HCT116 (cell line): ENCODE measurements at regions not wholly inside any gene's neighbourhood (a gene's known extent, or its start where the extent isn't known, plus 50 kb on each side); places are given as distances from the start of the nearest gene placed in this dataset.

Experiments used
- ATAC-seq: fragments of 200-7000 bp; cut with Tn5 transposase; 2 replicates; pipeline ENCODE4 v1.9.1; 2020; ENCODE audit warnings: mild to moderate bottlenecking, moderate library complexity
- BruUV-seq: library from RNA; stranded (reverse); fragments of 400-500 nt; replicated peaks from 2 replicates; lab custom pipeline; 2021; lab: Mats Ljungman, UMichigan
- CTCF ChIA-PET: fragments of 300-600 bp; sonication (Branson Sonifier 250); formaldehyde crosslinking; loops from one replicate; lab custom pipeline; 2021; ENCODE audit warnings: antibody characterized with exemption; lab: Charles Lee
- POLR2A ChIA-PET: fragments of 300-600, 350-600 bp; sonication (Branson Sonifier 250); formaldehyde crosslinking; loops from one replicate; lab custom pipeline; 2021; ENCODE audit warnings: antibody characterized with exemption; lab: Charles Lee
- RAD21 ChIA-PET, 2 experiments: fragments of 300-600 bp; sonication (Branson Sonifier 250); formaldehyde crosslinking; loops; one replicate each; lab custom pipeline; 2023; ENCODE audit warnings: low total read pairs in 2 of 2; ENCODE audit not compliant: uncharacterized antibody in 2 of 2, unreplicated experiment in 2 of 2, low non-redundant PET in 1 of 2; lab: Charles Lee
- DNase-seq: peaks from one replicate; pipeline ENCODE4 v3.0.0-alpha.2; 2010; ENCODE audit warnings: low read depth, low spot score
- H2AFZ ChIP-seq: fragments of 200-600 bp; shearing (Covaris generic), sonication (generic); 2 replicates; pipeline ENCODE4 v1.6.1; 2017; ENCODE audit warnings: low read depth, mixed run types, mixed read lengths, antibody characterized with exemption, low read length; ENCODE audit not compliant: poor library complexity, severe bottlenecking
- H3K27ac ChIP-seq: 2 replicates; pipeline ENCODE4 v1.5.1; 2012; ENCODE audit warnings: low read depth, low read length
- H3K27me3 ChIP-seq: fragments of 200-600 bp; sonication (generic); 2 replicates; pipeline ENCODE4 v1.6.1; 2016; ENCODE audit warnings: mixed run types, low read length, mixed read lengths; ENCODE audit not compliant: insufficient read depth
- H3K36me3 ChIP-seq, 2 experiments: fragments of 200-500 bp in 1 of 2; fragments of 200-600 bp in 1 of 2; sonication (Bioruptor generic) in 1 of 2; sonication (generic) in 1 of 2; 2 replicates each; pipeline versions ENCODE4 v1.5.1 to v1.6.1; 2014 to 2016; ENCODE audit warnings: low read length in 2 of 2, inconsistent platforms in 1 of 2, mixed read lengths in 1 of 2, mixed run types in 1 of 2; ENCODE audit not compliant: insufficient read depth in 2 of 2, control insufficient read depth in 1 of 2
- H3K4me1 ChIP-seq, 2 experiments: fragments of 200-600 bp in 1 of 2; sonication (generic) in 1 of 2; 2 replicates each; pipeline versions ENCODE4 v1.5.1 to v1.6.1; 2012 to 2017; ENCODE audit warnings: low read length in 2 of 2, inconsistent platforms in 1 of 2, mild to moderate bottlenecking in 1 of 2, mixed read lengths in 1 of 2, mixed run types in 1 of 2, moderate library complexity in 1 of 2; ENCODE audit not compliant: insufficient read depth in 2 of 2, control insufficient read depth in 1 of 2
- H3K4me2 ChIP-seq: fragments of 200-600 bp; sonication (generic); 2 replicates; pipeline ENCODE4 v1.6.1; 2017; ENCODE audit warnings: mixed run types, low read length, mixed read lengths
- H3K4me3 ChIP-seq, 2 experiments: fragments of 200-600 bp in 1 of 2; sonication (generic) in 1 of 2; replicated peaks in 1 of 2; 2 replicates each; pipeline ENCODE4 v1.5.1; 2011 to 2016; ENCODE audit warnings: low read length in 2 of 2, control low read depth in 1 of 2, low read depth in 1 of 2, mild to moderate bottlenecking in 1 of 2, mixed read lengths in 1 of 2, mixed run types in 1 of 2
- H3K79me2 ChIP-seq: fragments of 200-600 bp; sonication (generic); 2 replicates; pipeline ENCODE4 v1.6.1; 2017; ENCODE audit warnings: mild to moderate bottlenecking, mixed run types, low read length, moderate library complexity, mixed read lengths; ENCODE audit not compliant: insufficient read depth
- H3K9ac ChIP-seq: fragments of 200-600 bp; sonication (generic); 2 replicates; pipeline ENCODE4 v1.6.1; 2016; ENCODE audit warnings: low read length, mixed read lengths
- H3K9me2 ChIP-seq: fragments of 200-600 bp; sonication (generic), shearing (Covaris generic); 2 replicates; pipeline ENCODE4 v1.6.1; 2017; ENCODE audit warnings: mixed run types, mild to moderate bottlenecking, moderate library complexity; ENCODE audit not compliant: insufficient read depth
- H3K9me3 ChIP-seq, 2 experiments: fragments of 200-500 bp in 1 of 2; fragments of 200-600 bp in 1 of 2; sonication (Bioruptor generic) in 1 of 2; sonication (generic) in 1 of 2; 2 replicates each; pipeline ENCODE4 v1.6.1; 2014 to 2017; ENCODE audit warnings: low read length in 2 of 2, mixed read lengths in 2 of 2, inconsistent platforms in 1 of 2, low read depth in 1 of 2, mild to moderate bottlenecking in 1 of 2, mixed run types in 1 of 2, moderate library complexity in 1 of 2; ENCODE audit not compliant: control insufficient read depth in 1 of 2, insufficient read depth in 1 of 2
- H4K20me1 ChIP-seq: fragments of 200-600 bp; sonication (generic), shearing (Covaris generic); 2 replicates; pipeline ENCODE4 v1.6.1; 2017; ENCODE audit warnings: mixed run types, mild to moderate bottlenecking, moderate library complexity; ENCODE audit not compliant: insufficient read depth
- ATF3 ChIP-seq: IDR thresholded peaks from 2 replicates; pipeline ENCODE4 v1.6.1; 2012
- CBX3 ChIP-seq: IDR thresholded peaks from 2 replicates; pipeline ENCODE4 v1.6.1; 2012; ENCODE audit warnings: low read depth
- CEBPB ChIP-seq: IDR thresholded peaks from 2 replicates; pipeline ENCODE4 v1.6.1; 2012; ENCODE audit warnings: low read depth
- EGR1 ChIP-seq: IDR thresholded peaks from 2 replicates; pipeline ENCODE4 v1.6.1; 2012; ENCODE audit warnings: low read depth
- ELF1 ChIP-seq: IDR thresholded peaks from 2 replicates; pipeline ENCODE4 v1.6.1; 2012; ENCODE audit warnings: low read depth, borderline replicate concordance
- EZH2 ChIP-seq: fragments of 200-600 bp; sonication (generic); IDR thresholded peaks from 2 replicates; pipeline ENCODE4 v1.6.1; 2017; ENCODE audit warnings: antibody characterized with exemption, mixed run types
- FOSL1 ChIP-seq: IDR thresholded peaks from 2 replicates; pipeline ENCODE4 v1.6.1; 2012; ENCODE audit warnings: low read depth
- JUND ChIP-seq: IDR thresholded peaks from 2 replicates; pipeline ENCODE4 v1.6.1; 2012
- MAX ChIP-seq: IDR thresholded peaks from 2 replicates; pipeline ENCODE4 v1.6.1; 2012
- POLR2AphosphoS5 ChIP-seq: IDR thresholded peaks from 2 replicates; pipeline ENCODE4 v1.6.1; 2011; ENCODE audit warnings: mild to moderate bottlenecking, low read depth, low read length, moderate library complexity
- RAD21 ChIP-seq: IDR thresholded peaks from 2 replicates; pipeline ENCODE4 v1.6.1; 2012; ENCODE audit warnings: low read depth, mild to moderate bottlenecking
- SIN3A ChIP-seq: IDR thresholded peaks from 2 replicates; pipeline ENCODE4 v1.6.1; 2012; ENCODE audit warnings: low read depth
- SP1 ChIP-seq: IDR thresholded peaks from 2 replicates; pipeline ENCODE4 v1.6.1; 2012; ENCODE audit warnings: low read depth
- SRF ChIP-seq: IDR thresholded peaks from 2 replicates; pipeline ENCODE4 v1.6.1; 2012; ENCODE audit warnings: low read depth
- TCF7L2 ChIP-seq: IDR thresholded peaks from 2 replicates; pipeline ENCODE4 v1.7.0; 2011; ENCODE audit warnings: borderline replicate concordance, inconsistent platforms; ENCODE audit not compliant: insufficient read depth, insufficient read length; ENCODE audit errors: extremely low read depth
- YY1 ChIP-seq: IDR thresholded peaks from 2 replicates; pipeline ENCODE4 v1.6.1; 2011; ENCODE audit warnings: low read length, low read depth, moderate library complexity, mild to moderate bottlenecking; ENCODE audit not compliant: insufficient replicate concordance; ENCODE audit errors: extremely low read depth
- ZBTB33 ChIP-seq: IDR thresholded peaks from 2 replicates; pipeline ENCODE4 v1.6.1; 2011; ENCODE audit warnings: mild to moderate bottlenecking, low read length, moderate library complexity; ENCODE audit not compliant: insufficient replicate concordance; ENCODE audit errors: extremely low read depth
- ZFX ChIP-seq: fragments of 450-650 bp; IDR thresholded peaks from 2 replicates; pipeline ENCODE4 v1.6.1; 2017
- ZNF274 ChIP-seq: fragments of 200-500 bp; sonication (Bioruptor generic); IDR thresholded peaks from 2 replicates; pipeline ENCODE4 v1.6.1; 2014; ENCODE audit warnings: mild to moderate bottlenecking, low read depth, low read length, inconsistent platforms
- intact Hi-C: fragments of 100-400 bp; cut with micrococcal nuclease; formaldehyde crosslinking; loops from 2 replicates; pipeline ENCODE4 v1.10.0; 2022
- TF ChIP-seq, protein P1 (sequence below), 3 experiments: fragments of 200-600 bp in 1 of 3; sonication (generic) in 1 of 3; IDR thresholded peaks in 2 of 3; conservative IDR thresholded peaks in 1 of 3; 2 replicates each; pipeline ENCODE4 v1.5.1; 2012 to 2017; ENCODE audit warnings: low read depth in 2 of 3, low read length in 2 of 3, antibody characterized with exemption in 1 of 3, borderline replicate concordance in 1 of 3, control low read depth in 1 of 3, mild to moderate bottlenecking in 1 of 3, mixed read lengths in 1 of 3, mixed run types in 1 of 3, moderate library complexity in 1 of 3; ENCODE audit not compliant: insufficient read depth in 1 of 3

DNA sequence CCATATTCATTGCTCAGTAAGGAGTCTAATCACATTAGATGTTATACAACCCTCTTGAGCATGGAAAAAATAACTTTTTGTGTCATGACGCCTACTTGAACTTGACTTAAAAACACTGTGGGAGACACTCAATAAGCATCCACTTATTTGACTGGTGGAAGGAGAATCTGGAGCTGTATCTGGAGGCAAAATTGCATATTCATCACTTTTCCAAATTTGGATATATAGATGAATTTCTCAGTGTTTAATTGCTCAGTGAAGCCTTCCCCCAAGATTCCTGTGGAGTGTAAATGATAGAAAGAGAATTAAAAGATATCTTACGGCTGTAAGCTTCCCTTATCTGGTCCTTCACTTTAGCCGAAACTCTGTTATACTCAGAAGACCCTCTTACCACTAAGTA, 610.7 kb upstream of the ADGRL2 start (continued):
- no peak for TF ChIP-seq EZH2
- TF ChIP-seq YY1, result no peak

DNA sequence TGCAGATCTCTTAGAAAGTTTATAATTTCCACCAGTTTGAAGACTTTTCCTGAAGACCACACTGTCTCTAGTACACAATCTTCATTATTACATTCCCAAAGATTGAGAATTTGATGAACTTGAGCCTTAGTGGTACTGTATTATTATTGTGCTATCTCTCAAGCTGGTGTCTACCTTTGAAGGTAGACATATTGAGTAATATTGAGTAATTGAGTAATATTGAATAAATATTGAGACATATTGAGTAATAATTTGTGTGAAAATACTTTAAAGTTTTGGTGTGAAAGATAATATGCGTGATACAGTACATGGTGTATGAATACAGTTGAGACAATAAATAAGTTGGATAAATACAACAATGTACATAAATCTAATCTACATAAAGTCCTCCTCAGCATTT, 613.1 kb upstream of the ADGRL2 start:
- CTCF ChIA-PET, result no interaction called here
- POLR2A ChIA-PET, result no interaction called here
- Histone ChIP-seq H3K27ac (no peak overlapping the region), H3K9ac (no peak overlapping the region), H3K4me2 (no peak overlapping the region), H4K20me1 (no peaks in the 10 kb centered on the region), H3K4me3 (no peak overlapping the region), H3K4me1 (no peaks in the 10 kb centered on the region), H3K9me2 (no peaks in the 10 kb centered on the region), H3K9me3 (no peaks in the 10 kb centered on the region), H3K36me3 (no peaks in the 10 kb centered on the region), H2AFZ (no peak overlapping the region), H3K79me2 (no peaks in the 10 kb centered on the region), H3K27me3 (no peaks in the 10 kb centered on the region)
- RAD21 ChIA-PET, result no interaction called here
- DNase-seq (no peak), ATAC-seq (no peak)
- intact Hi-C loops, result no loop called here
- BruUV-seq, result no TSS peak
- TF ChIP-seq ZFX (no peak), SIN3A (no peak), ZBTB33 (no peak), POLR2AphosphoS5 (no peak), ZNF274 (no peak), SRF (no peak), CEBPB (no peak), EGR1 (no peak), ATF3 (no peak), CBX3 (no peak), SP1 (no peak), RAD21 (no peak), ELF1 (no peak), MAX (no peak), JUND (no peak), FOSL1 (no peak), TCF7L2 (no peak)
- TF ChIP-seq, protein P1, sequence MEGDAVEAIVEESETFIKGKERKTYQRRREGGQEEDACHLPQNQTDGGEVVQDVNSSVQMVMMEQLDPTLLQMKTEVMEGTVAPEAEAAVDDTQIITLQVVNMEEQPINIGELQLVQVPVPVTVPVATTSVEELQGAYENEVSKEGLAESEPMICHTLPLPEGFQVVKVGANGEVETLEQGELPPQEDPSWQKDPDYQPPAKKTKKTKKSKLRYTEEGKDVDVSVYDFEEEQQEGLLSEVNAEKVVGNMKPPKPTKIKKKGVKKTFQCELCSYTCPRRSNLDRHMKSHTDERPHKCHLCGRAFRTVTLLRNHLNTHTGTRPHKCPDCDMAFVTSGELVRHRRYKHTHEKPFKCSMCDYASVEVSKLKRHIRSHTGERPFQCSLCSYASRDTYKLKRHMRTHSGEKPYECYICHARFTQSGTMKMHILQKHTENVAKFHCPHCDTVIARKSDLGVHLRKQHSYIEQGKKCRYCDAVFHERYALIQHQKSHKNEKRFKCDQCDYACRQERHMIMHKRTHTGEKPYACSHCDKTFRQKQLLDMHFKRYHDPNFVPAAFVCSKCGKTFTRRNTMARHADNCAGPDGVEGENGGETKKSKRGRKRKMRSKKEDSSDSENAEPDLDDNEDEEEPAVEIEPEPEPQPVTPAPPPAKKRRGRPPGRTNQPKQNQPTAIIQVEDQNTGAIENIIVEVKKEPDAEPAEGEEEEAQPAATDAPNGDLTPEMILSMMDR (IDR thresholded peaks at IDR 0.05 in 2 of 3, conservative IDR thresholded peaks at IDR 0.05 in 1 of 3; ENCODE audit: borderline replicate concordance in 1 of 3, insufficient read depth in 1 of 3, low read depth in 2 of 3, low read length in 2 of 3), result no peak
